ENCODE measurements at regions not wholly inside any gene's neighbourhood (a gene's known extent, or its start where the extent isn't known, plus 50 kb on each side); places are given as distances from the start of the nearest gene placed in this dataset.

DNA sequence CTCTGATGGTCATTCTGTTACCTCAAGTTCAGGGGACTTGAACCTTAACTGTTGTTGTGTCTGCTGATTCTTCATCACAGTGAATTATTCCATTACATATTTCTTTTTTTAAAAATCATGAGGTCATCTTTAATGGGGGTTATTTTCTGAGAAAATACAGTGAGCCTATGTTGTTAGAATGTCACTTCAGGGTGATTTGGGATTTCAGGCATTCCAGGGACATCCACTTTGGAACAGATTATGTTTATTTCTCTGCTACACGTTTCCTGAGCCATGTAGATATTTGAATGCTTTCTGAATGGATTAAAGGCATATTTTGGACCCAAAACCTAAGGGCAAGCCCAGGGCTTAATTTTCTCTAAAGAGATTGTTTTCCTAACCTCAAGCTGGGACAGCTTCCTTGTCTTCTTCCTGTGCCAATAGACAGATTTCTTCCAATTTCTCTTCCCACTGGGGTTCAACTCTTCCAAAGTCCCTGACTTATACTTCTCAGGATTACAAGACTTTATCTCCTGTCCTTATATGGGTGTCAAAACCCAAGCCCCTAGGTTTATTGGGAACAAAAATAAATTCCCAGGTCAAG lies 271.7 kb downstream of the ARHGAP12 start:
- H2AFZ ChIP-seq = no peak overlapping the region
- H3K4me2 ChIP-seq (ENCODE audit: low read length) = no peak overlapping the region
- no peak overlapping the region for H3K9ac ChIP-seq
- no peaks in the 10 kb centered on the region for H3K4me1 ChIP-seq
- no peak overlapping the region for H3K4me3 ChIP-seq (ENCODE audit: low read depth, low read length)
- TF ChIP-seq, protein P1, sequence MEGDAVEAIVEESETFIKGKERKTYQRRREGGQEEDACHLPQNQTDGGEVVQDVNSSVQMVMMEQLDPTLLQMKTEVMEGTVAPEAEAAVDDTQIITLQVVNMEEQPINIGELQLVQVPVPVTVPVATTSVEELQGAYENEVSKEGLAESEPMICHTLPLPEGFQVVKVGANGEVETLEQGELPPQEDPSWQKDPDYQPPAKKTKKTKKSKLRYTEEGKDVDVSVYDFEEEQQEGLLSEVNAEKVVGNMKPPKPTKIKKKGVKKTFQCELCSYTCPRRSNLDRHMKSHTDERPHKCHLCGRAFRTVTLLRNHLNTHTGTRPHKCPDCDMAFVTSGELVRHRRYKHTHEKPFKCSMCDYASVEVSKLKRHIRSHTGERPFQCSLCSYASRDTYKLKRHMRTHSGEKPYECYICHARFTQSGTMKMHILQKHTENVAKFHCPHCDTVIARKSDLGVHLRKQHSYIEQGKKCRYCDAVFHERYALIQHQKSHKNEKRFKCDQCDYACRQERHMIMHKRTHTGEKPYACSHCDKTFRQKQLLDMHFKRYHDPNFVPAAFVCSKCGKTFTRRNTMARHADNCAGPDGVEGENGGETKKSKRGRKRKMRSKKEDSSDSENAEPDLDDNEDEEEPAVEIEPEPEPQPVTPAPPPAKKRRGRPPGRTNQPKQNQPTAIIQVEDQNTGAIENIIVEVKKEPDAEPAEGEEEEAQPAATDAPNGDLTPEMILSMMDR (IDR thresholded peaks at IDR 0.05) = no peak
- H3K36me3 ChIP-seq (ENCODE audit: control insufficient read depth, insufficient read depth, low read length) = no peaks in the 10 kb centered on the region
- no peak overlapping the region for H3K27ac ChIP-seq
- no peaks in the 10 kb centered on the region for H3K27me3 ChIP-seq (ENCODE audit: control insufficient read depth, insufficient read depth, low read length)
- H3K9me3 ChIP-seq (ENCODE audit: control insufficient read depth, low read length) = no peaks in the 10 kb centered on the region
- H3K79me2 ChIP-seq = no peaks in the 10 kb centered on the region

DNA sequence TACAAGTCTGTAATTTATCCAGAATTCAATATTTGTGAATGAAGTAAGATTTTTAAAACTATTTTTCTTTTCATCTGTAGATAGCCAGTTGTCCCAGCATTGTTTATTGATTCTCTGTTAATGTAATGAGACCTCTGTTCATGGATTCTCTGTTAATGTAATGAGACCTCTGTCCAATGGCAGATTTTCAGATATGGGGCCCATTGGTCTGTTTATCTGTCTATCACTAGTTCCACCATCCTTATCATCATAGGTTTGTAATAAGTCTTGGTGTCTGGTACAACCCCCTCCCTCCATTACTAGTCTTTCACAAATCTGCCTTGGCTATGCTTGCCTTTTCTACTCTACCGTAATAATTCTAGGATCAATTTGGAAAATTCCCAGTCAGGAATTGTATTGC lies 276.6 kb downstream of the ARHGAP12 start:
- TF ChIP-seq, protein P1 (IDR thresholded peaks at IDR 0.05) = no peak
- Histone ChIP-seq H3K9ac (no peak overlapping the region), H3K9me3 (ENCODE audit: control insufficient read depth, low read length) (no peaks in the 10 kb centered on the region), H3K79me2 (no peaks in the 10 kb centered on the region), H2AFZ (no peak overlapping the region), H3K27me3 (ENCODE audit: control insufficient read depth, insufficient read depth, low read length) (no peaks in the 10 kb centered on the region), H3K36me3 (ENCODE audit: control insufficient read depth, insufficient read depth, low read length) (no peaks in the 10 kb centered on the region), H3K4me1 (no peaks in the 10 kb centered on the region), H3K27ac (no peak overlapping the region), H3K4me3 (ENCODE audit: low read depth, low read length) (no peak overlapping the region), H3K4me2 (ENCODE audit: low read length) (no peak overlapping the region)

DNA sequence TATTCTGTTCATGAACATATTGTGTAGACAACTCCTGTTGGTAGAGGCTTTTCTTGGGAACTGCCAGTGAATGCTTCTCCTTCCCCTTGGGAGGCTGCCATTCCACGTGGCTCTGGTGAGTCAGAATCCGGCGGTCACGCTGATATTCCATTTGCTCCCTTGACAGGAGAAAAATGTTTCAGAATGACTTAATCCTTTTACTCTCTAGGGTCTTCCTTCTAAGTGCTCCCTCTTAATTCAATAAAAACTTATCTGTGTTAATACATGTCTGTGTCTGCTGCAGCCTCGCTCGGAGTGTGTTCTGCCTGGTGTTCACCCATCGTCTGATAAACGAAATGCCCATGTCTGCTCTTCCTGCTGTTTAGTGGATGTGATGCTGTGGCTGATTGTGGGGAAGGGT lies 278.6 kb downstream of the ARHGAP12 start:
- TF ChIP-seq, protein P1 (IDR thresholded peaks at IDR 0.05) = no peak

GRCh38 chr10:31648966-31649365 lies 279.7 kb downstream of the ARHGAP12 start:
- Histone ChIP-seq H3K27me3 (ENCODE audit: control insufficient read depth, insufficient read depth, low read length) (no peaks in the 10 kb centered on the region), H3K4me3 (ENCODE audit: low read depth, low read length) (no peak overlapping the region), H3K9me3 (ENCODE audit: control insufficient read depth, low read length) (no peaks in the 10 kb centered on the region), H3K4me1 (no peaks in the 10 kb centered on the region), H2AFZ (no peak overlapping the region), H3K79me2 (no peaks in the 10 kb centered on the region), H3K27ac (no peak overlapping the region), H3K36me3 (ENCODE audit: control insufficient read depth, insufficient read depth, low read length) (no peaks in the 10 kb centered on the region), H3K9ac (no peak overlapping the region), H3K4me2 (ENCODE audit: low read length) (no peak overlapping the region)
- TF ChIP-seq, protein P1 (IDR thresholded peaks at IDR 0.05) = no peak

More for the DNA sequence above, 278.6 kb downstream of the ARHGAP12 start:
- H3K36me3 ChIP-seq (ENCODE audit: control insufficient read depth, insufficient read depth, low read length) = no peaks in the 10 kb centered on the region
- H3K9me3 ChIP-seq (ENCODE audit: control insufficient read depth, low read length) = no peaks in the 10 kb centered on the region
- no peaks in the 10 kb centered on the region for H3K79me2 ChIP-seq
- no peak overlapping the region for H3K4me3 ChIP-seq (ENCODE audit: low read depth, low read length)
- no peaks in the 10 kb centered on the region for H3K27me3 ChIP-seq (ENCODE audit: control insufficient read depth, insufficient read depth, low read length)
- H3K9ac ChIP-seq = no peak overlapping the region
- H3K27ac ChIP-seq = no peak overlapping the region
- H3K4me1 ChIP-seq = no peaks in the 10 kb centered on the region
- no peak overlapping the region for H2AFZ ChIP-seq
- H3K4me2 ChIP-seq (ENCODE audit: low read length) = no peak overlapping the region

DNA sequence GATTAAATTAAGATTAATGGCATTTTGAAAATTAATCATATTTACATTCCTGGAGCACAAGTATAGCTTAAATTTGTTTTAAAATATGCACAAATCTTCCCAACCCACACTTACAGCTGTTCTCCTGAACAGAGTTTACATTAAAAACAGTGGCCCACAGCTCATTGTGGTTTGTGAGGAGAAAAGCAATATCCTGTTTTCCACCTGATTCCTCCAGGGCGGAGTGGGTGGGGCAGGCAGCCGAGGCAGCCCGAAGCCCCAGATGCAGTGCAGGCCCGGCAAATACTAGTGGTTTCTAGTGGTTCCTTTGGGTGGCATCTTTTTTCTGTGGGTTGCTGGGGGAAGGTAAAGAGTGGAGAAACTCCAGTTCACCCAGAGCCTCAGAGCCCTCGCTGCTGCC lies 280.8 kb downstream of the ARHGAP12 start:
- Histone ChIP-seq H2AFZ (no peak overlapping the region), H3K9ac (no peak overlapping the region), H3K27me3 (ENCODE audit: control insufficient read depth, insufficient read depth, low read length) (no peaks in the 10 kb centered on the region), H3K36me3 (ENCODE audit: control insufficient read depth, insufficient read depth, low read length) (no peaks in the 10 kb centered on the region), H3K4me3 (ENCODE audit: low read depth, low read length) (no peak overlapping the region), H3K27ac (no peak overlapping the region), H3K9me3 (ENCODE audit: control insufficient read depth, low read length) (no peaks in the 10 kb centered on the region), H3K79me2 (no peaks in the 10 kb centered on the region), H3K4me2 (ENCODE audit: low read length) (no peak overlapping the region), H3K4me1 (no peaks in the 10 kb centered on the region)
- TF ChIP-seq, protein P1 (IDR thresholded peaks at IDR 0.05) = no peak
